Ovary (tissue), 7 donors: ENCODE measurements at regions not wholly inside any gene's neighbourhood (a gene's known extent, or its start where the extent isn't known, plus 50 kb on each side); places are given as distances from the start of the nearest gene placed in this dataset.
"Not testable (repeated sequence)": the region's sequence is repeated elsewhere in the genome, so short reads cannot be mapped to it uniquely, and the experiment has no call there.

Experiments
- DNase-seq, 5 donors: peaks; one replicate each; pipeline ENCODE4 v3.0.0-alpha.2; 2019 to 2020
- H3K27ac ChIP-seq, 2 donors: fragments of 200-600 bp; one replicate each; pipeline versions ENCODE4 v1.5.1 to v1.8.0; 2019 to 2022
- H3K27me3 ChIP-seq: fragments of 200-600 bp; one replicate; pipeline ENCODE4 v1.8.0; 2022
- H3K36me3 ChIP-seq: fragments of 200-600 bp; sonication (generic); one replicate; pipeline ENCODE4 v1.5.1; 2019
- H3K4me1 ChIP-seq: one replicate; pipeline ENCODE4 v1.8.1; 2013; ENCODE audit warnings: mild to moderate bottlenecking, moderate library complexity; ENCODE audit not compliant: insufficient read depth
- H3K4me3 ChIP-seq: fragments of 200-600 bp; sonication (generic); one replicate; pipeline ENCODE4 v1.5.1; 2017
- H3K9me3 ChIP-seq, 2 donors: fragments of 200-600 bp in 1 of 2; sonication (generic) in 1 of 2; one replicate each; pipeline versions ENCODE4 v1.5.1 to v1.8.1; 2013 to 2019; ENCODE audit warnings: mild to moderate bottlenecking in 1 of 2, moderate library complexity in 1 of 2
- EP300 ChIP-seq: sonication (generic); formaldehyde crosslinking; IDR thresholded peaks from one replicate; pipeline ENCODE4 v1.6.1; 2017; ENCODE audit warnings: antibody characterized with exemption
- POLR2A ChIP-seq: fragments of 450-650 bp; IDR thresholded peaks from one replicate; pipeline ENCODE4 v1.6.1; 2017; ENCODE audit warnings: antibody characterized with exemption, mild to moderate bottlenecking, moderate library complexity
- WGBS, 3 donors: extraction: QIAGEN DNeasy Blood & Tissue Kit in 1 of 3; methylation state at CpG; one replicate each; pipeline versions ENCODE4 v1.1.5 to v1.1.7; 2013 to 2017; 5-methylcytosine and 5-hydroxymethylcytosine counted together
- intact Hi-C, 4 donors: fragments of 100-400 bp; cut with DNase I; formaldehyde crosslinking; loops; one replicate each; pipeline versions ENCODE4 v1.11.0 to v1.15.1; 2022 to 2023
- TF ChIP-seq, protein P1 (sequence below), 3 donors: fragments of 450-650 bp in 2 of 3; fragments of 200-600 bp in 1 of 3; IDR thresholded peaks; one replicate each; pipeline versions ENCODE4 v1.5.1 to v1.8.0; 2016 to 2022; ENCODE audit warnings: antibody characterized with exemption in 3 of 3, mild to moderate bottlenecking in 1 of 3
- donor health status: DM: no; HTN: no; CAD: no; lungs with moderate emphysema.
- donor health status: DM: no; HTN: no; CAD: no.
- donor health status: Bipolar disorder and iron deficiency.
- donor health status: DM: no; HTN: no; CAD: no.
- donor health status: DM: yes; HTN: yes; CAD: no.

- no peak for DNase-seq
- Histone ChIP-seq H3K27ac (no peak overlapping the region), H3K9me3 (no peaks in the 10 kb centered on the region), H3K36me3 (no peaks in the 10 kb centered on the region), H3K27me3 (no peaks in the 10 kb centered on the region), H3K4me3 (no peak overlapping the region), H3K4me1 (no peaks in the 10 kb centered on the region)
- TF ChIP-seq POLR2A (no peak), EP300 (no peak)
- TF ChIP-seq, protein P1, sequence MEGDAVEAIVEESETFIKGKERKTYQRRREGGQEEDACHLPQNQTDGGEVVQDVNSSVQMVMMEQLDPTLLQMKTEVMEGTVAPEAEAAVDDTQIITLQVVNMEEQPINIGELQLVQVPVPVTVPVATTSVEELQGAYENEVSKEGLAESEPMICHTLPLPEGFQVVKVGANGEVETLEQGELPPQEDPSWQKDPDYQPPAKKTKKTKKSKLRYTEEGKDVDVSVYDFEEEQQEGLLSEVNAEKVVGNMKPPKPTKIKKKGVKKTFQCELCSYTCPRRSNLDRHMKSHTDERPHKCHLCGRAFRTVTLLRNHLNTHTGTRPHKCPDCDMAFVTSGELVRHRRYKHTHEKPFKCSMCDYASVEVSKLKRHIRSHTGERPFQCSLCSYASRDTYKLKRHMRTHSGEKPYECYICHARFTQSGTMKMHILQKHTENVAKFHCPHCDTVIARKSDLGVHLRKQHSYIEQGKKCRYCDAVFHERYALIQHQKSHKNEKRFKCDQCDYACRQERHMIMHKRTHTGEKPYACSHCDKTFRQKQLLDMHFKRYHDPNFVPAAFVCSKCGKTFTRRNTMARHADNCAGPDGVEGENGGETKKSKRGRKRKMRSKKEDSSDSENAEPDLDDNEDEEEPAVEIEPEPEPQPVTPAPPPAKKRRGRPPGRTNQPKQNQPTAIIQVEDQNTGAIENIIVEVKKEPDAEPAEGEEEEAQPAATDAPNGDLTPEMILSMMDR (IDR thresholded peaks at IDR 0.05): no peak
- 48 to 52% (median 50%) methylated on average over 3 of the region's 3 CpGs for WGBS, 3 donors
- intact Hi-C loops: no loop called here
Measured at GRCh38 chr15:29988701-29989100, 94.1 kb upstream of the GOLGA8J start.

- Histone ChIP-seq H3K27me3 (no peaks in the 10 kb centered on the region), H3K27ac (no peak overlapping the region), H3K4me1 (no peaks in the 10 kb centered on the region), H3K4me3 (no peak overlapping the region), H3K36me3 (no peaks in the 10 kb centered on the region), H3K9me3 (no peaks in the 10 kb centered on the region)
- 17 to 32% (median 18%) methylated on average over 2 of the region's 2 CpGs for WGBS, 3 donors
- intact Hi-C loops: no loop called here
- no peak for DNase-seq
- TF ChIP-seq POLR2A (no peak), EP300 (no peak)
- TF ChIP-seq, protein P1 (IDR thresholded peaks at IDR 0.05): no peak
Measured at GRCh38 chr15:29986946-29987345, 95.8 kb upstream of the GOLGA8J start.

DNA sequence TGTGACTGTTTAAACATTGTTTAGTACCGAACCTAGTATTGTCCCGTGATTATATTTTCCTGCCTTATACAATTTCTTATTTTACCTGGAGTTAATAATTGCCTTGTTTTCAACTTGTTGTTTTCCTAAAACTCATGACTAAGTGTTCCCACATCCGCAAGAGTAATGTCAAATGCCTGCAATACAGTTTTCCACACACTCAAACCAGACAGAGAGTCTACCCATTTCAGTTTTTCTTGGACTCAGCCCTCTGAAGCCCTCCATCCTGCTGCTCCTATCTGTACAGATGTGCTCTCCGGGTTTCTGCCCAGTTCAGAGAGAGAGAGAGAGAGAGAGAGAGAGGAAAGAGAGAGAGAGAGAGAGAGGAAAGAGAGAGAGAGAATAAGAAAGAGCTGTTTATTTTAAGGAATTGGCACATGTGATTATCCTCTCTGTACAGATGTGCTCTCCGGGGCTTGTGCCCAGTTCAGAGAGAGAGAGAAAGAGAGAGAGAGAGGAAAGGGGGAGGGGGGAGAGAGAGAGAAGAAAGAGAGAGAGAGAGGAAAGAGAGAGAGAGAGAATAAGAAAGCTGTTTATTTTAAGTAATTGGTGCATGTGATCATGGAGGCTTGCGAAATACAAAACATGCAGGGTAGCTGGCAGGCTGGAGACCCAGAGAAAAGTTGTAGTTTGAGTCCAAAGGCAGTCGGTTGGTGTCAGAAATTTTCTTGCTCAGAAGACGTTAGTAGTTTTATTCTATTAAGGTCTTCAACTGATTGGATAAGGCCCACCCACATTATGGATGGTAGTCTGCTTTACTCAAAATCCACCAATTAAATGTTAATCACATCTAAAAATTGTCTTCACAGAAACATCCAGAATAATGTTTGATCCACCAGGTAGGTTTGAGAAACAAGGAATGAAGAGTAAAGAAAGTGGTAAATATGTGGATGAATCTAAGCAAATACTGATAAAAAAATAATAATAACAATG, 104.1 kb upstream of the GOLGA8J start:
- no peaks in the 10 kb centered on the region for H3K4me1 ChIP-seq
- peak in 2 of 5 donors; percentile 14 to 35 for DNase-seq
- H3K27ac ChIP-seq: no peak overlapping the region
- H3K27me3 ChIP-seq: no peaks in the 10 kb centered on the region
- WGBS, 3 donors: 33 to 44% (median 37%) methylated on average over 8 of the region's 8 CpGs
- TF ChIP-seq, protein P1 (IDR thresholded peaks at IDR 0.05): peak in 1 of 3 donors; percentile 89
- TF ChIP-seq EP300: no peak
- TF ChIP-seq POLR2A: no peak
- intact Hi-C loops: loop anchor here in 1 of 4 donors (10.0 kb wide), 1 partner anchor 64 kb away; no protein-coding TSS in a partner anchor
- H3K4me3 ChIP-seq: no peak overlapping the region
- H3K9me3 ChIP-seq: no peaks in the 10 kb centered on the region
- H3K36me3 ChIP-seq: no peaks in the 10 kb centered on the region

GRCh38 chr15:29974056-29974455, 108.7 kb upstream of the GOLGA8J start:
- WGBS, 3 donors: 81 to 91% (median 89%) methylated on average over 3 to 4 of the region's 4 CpGs
- H3K4me3 ChIP-seq, H3K4me1 ChIP-seq, H3K36me3 ChIP-seq, H3K27ac ChIP-seq, H3K27me3 ChIP-seq, DNase-seq, H3K9me3 ChIP-seq: not testable (repeated sequence)
- intact Hi-C loops: loop anchor here in 1 of 4 donors (10.0 kb wide), 1 partner anchor 59 kb away; no protein-coding TSS in a partner anchor

DNA sequence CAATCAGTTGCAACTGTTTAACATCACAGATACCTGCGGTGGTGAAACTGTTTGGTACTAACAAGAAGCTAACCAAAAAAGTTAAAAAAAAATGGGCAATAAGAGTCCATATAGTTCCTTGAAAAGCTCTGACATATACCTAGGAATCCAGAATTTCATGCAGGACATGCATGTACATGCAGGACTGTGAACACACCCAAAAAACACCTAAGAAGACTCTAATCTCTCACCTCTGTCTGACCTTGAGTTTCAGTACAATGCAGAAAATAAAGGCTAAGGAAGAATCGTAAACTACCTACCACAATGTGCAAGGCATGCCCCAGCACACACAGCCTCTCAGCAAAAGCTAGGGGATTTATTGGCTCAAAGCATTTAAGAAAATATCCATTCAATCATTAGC, 110.7 kb upstream of the GOLGA8J start:
- Histone ChIP-seq H3K4me3 (no peak overlapping the region), H3K4me1 (no peaks in the 10 kb centered on the region), H3K27me3 (no peaks in the 10 kb centered on the region), H3K36me3 (no peaks in the 10 kb centered on the region), H3K27ac (no peak overlapping the region), H3K9me3 (no peaks in the 10 kb centered on the region)
- no peak for DNase-seq
- TF ChIP-seq, protein P1 (IDR thresholded peaks at IDR 0.05): no peak
- TF ChIP-seq POLR2A (no peak), EP300 (no peak)
- intact Hi-C loops: loop anchor here in 1 of 4 donors (10.0 kb wide), 1 partner anchor 57 kb away; no protein-coding TSS in a partner anchor
- 69 to 96% (median 95%) methylated on average over 2 of the region's 2 CpGs for WGBS, 3 donors
